Esophagus squamous epithelium (tissue), 5 donors: ENCODE measurements at regions not wholly inside any gene's neighbourhood (a gene's known extent, or its start where the extent isn't known, plus 50 kb on each side); places are given as distances from the start of the nearest gene placed in this dataset.

Experiments used
- DNase-seq: peaks from one replicate; lab custom pipeline; 2025; lab: John Stamatoyannopoulos, UW
- H3K27ac ChIP-seq, 4 donors: fragments of 200-600 bp; sonication (generic); one replicate each; pipeline ENCODE4 v1.5.1; 2016 to 2019; ENCODE audit warnings: mild to moderate bottlenecking in 1 of 4
- H3K27me3 ChIP-seq, 4 donors: fragments of 200-600 bp; sonication (generic); 1 replicate in 3 of 4; 2 replicates in 1 of 4; pipeline versions ENCODE4 v1.5.1 to v1.6.0; 2017 to 2021; ENCODE audit warnings: antibody characterized with exemption in 1 of 4
- H3K36me3 ChIP-seq, 3 donors: fragments of 200-600 bp; sonication (generic); one replicate each; pipeline ENCODE4 v1.5.1; 2016 to 2019
- H3K4me1 ChIP-seq, 3 donors: fragments of 200-600 bp; sonication (generic); one replicate each; pipeline ENCODE4 v1.5.1; 2017 to 2019
- H3K4me3 ChIP-seq, 4 donors: fragments of 200-600 bp; sonication (generic); 1 replicate in 3 of 4; 2 replicates in 1 of 4; pipeline ENCODE4 v1.5.1; 2016 to 2019; ENCODE audit warnings: mild to moderate bottlenecking in 2 of 4, moderate library complexity in 1 of 4
- H3K9me3 ChIP-seq, 3 donors: fragments of 200-600 bp; sonication (generic); one replicate each; pipeline ENCODE4 v1.5.1; 2016 to 2019
- CTCF ChIP-seq, 6 experiments: fragments of 450-650 bp in 4 of 6; fragments of 200-600 bp in 2 of 6; sonication (generic) in 2 of 6; IDR thresholded peaks; one replicate each; pipeline ENCODE4 v1.5.1; 2016 to 2019; ENCODE audit warnings: antibody characterized with exemption in 6 of 6, mild to moderate bottlenecking in 4 of 6, moderate library complexity in 4 of 6
- POLR2A ChIP-seq, 4 donors: fragments of 450-650 bp; IDR thresholded peaks; one replicate each; pipeline ENCODE4 v1.6.1; 2017; ENCODE audit warnings: antibody characterized with exemption in 4 of 4, mild to moderate bottlenecking in 4 of 4, moderate library complexity in 3 of 4
- WGBS, 2 donors: methylation state at CpG; one replicate each; pipeline ENCODE4 v1.1.5; 2018; 5-methylcytosine and 5-hydroxymethylcytosine counted together
- intact Hi-C: fragments of 100-400 bp; cut with DNase I; formaldehyde crosslinking; loops from one replicate; pipeline ENCODE4 v1.15.0; 2022
- donor health status: DM: yes; HTN: yes; CAD: no.

DNA sequence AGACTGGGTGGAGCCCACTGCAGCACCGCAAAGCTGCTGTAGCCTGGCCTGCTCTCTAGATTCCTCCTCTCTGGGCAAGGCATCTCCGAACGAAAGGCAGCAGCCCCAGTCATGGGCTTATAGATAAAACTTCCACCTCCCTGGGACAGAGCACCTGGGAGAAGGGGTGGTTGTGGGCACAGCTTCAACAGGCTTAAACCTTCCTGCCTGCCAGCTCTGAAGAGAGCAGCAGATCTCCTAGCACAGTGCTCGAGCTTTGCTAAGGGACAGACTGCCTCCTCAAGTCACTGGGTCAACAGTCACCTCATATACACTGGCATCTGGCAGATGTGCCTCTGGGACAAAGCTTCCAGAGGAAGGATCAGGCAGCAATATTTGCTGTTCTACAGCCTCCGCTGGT lies 117.3 kb downstream of the EHF start:
- DNase-seq = no peak
- 100% methylated on average over 1 to 2 of the region's 5 CpGs for WGBS, 2 donors
- Histone ChIP-seq H3K4me3 (no peak overlapping the region), H3K27me3 (no peaks in the 10 kb centered on the region), H3K36me3 (no peaks in the 10 kb centered on the region), H3K9me3 (peaks cover 0 to 7% (median 6%) of the 10 kb centered on the region in 3 donors), H3K27ac (no peak overlapping the region), H3K4me1 (no peaks in the 10 kb centered on the region)
- no peak for TF ChIP-seq POLR2A (IDR thresholded peaks at IDR 0.05)
- no peak for TF ChIP-seq CTCF (IDR thresholded peaks at IDR 0.05)
- intact Hi-C loops = no loop called here

DNA sequence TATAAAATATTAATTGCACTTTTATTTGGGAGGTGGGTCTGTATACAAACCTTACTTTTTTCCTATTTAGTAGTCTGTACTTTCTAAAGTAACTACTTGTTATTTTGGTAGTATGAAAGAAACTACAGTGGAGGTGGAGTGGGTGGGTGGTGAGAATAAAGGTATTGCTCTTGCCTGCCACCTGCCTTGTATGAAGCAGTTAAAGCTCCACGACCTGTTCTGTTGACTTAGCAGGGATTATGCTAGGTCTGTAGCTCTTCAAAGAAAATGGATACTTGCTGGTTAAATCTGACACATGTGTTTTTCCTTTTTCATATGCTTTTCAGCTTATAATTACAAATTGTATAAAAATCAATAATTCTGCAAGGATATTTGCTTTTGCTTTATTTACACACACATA lies 111.9 kb downstream of the EHF start:
- H3K27me3 ChIP-seq = no peaks in the 10 kb centered on the region
- no peaks in the 10 kb centered on the region for H3K36me3 ChIP-seq
- intact Hi-C loops = no loop called here
- peaks cover 0 to under 1% (median 0%) of the 10 kb centered on the region in 3 donors for H3K9me3 ChIP-seq
- WGBS, 2 donors = 31 to 33% methylated on average over 1 of the region's 1 CpG
- TF ChIP-seq CTCF (IDR thresholded peaks at IDR 0.05) (no peak), POLR2A (IDR thresholded peaks at IDR 0.05) (no peak)
- H3K4me1 ChIP-seq = peaks cover 0 to 16% (median 0%) of the 10 kb centered on the region in 3 donors
- no peak for DNase-seq
- no peak overlapping the region for H3K4me3 ChIP-seq
- no peak overlapping the region for H3K27ac ChIP-seq

DNA sequence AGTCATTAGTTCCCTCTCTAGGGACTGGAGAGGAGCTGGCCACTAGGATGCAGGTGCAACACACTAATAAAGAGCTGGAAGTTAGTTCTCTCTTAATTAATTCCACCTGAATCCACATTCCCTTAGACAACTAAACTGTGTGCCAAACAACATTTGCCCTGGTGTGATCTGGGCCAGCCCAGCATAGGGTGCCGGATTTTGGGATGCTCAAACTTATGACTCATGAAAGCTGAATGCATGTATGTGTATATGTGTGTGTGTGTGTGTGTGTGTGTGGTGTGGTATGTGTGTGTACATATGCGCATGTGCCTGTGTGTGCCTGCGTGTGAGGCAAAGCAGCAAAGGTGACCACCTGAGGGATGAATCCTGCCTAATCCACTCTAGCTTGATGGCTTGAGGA lies 110.7 kb downstream of the EHF start:
- WGBS, 2 donors = 80 to 87% methylated on average over 3 of the region's 3 CpGs
- no peaks in the 10 kb centered on the region for H3K27me3 ChIP-seq
- H3K4me3 ChIP-seq = no peak overlapping the region
- TF ChIP-seq CTCF (IDR thresholded peaks at IDR 0.05) = no peak
- no peak for TF ChIP-seq POLR2A (IDR thresholded peaks at IDR 0.05)
- H3K27ac ChIP-seq = no peak overlapping the region
- H3K4me1 ChIP-seq = peaks cover 0 to 16% (median 0%) of the 10 kb centered on the region in 3 donors
- DNase-seq = no peak
- intact Hi-C loops = no loop called here
- H3K36me3 ChIP-seq = no peaks in the 10 kb centered on the region
- H3K9me3 ChIP-seq = no peaks in the 10 kb centered on the region

DNA sequence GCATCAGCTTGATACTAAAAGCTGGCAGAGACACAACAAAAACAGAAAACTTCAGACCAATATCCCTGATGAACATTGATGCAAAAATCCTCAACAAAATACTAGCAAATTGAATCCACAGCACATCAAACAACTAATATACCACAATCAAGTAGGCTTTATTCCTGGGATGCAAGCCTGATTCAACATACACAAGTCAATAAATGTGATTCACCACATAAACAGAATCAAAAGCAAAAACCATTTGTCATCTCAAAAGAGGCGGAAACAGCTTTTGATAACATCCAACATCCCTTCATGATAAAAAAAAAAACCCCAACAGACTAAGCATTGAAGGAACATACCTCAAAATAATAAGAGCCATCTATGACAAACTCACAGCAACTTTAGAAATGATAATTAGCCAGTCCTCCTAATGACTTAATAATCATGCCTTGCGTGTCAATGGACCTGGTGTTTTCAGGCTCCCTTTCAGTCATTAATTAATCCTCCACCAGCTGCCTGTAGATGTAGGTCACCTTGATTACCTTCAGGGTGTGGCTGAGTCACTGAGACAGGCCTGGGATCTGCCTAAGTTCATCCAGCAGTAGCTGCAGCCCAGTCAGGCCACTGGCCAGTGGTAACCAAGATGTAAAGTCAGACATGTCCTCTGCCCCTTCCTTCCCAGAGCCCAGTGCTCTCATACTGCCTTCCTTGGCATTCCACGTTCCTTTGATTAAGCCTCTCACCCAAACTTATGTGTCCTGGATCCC lies 109.8 kb downstream of the EHF start:
- no peaks in the 10 kb centered on the region for H3K9me3 ChIP-seq
- H3K4me3 ChIP-seq = no peak overlapping the region
- H3K36me3 ChIP-seq = no peaks in the 10 kb centered on the region
- H3K27ac ChIP-seq = no peak overlapping the region
- 75 to 94% methylated on average over 3 of the region's 3 CpGs for WGBS, 2 donors
- intact Hi-C loops = no loop called here
- DNase-seq = no peak
- H3K4me1 ChIP-seq = peaks cover 0 to 16% (median 0%) of the 10 kb centered on the region in 3 donors
- no peaks in the 10 kb centered on the region for H3K27me3 ChIP-seq
- TF ChIP-seq POLR2A (IDR thresholded peaks at IDR 0.05) = no peak
- no peak for TF ChIP-seq CTCF (IDR thresholded peaks at IDR 0.05)

DNA sequence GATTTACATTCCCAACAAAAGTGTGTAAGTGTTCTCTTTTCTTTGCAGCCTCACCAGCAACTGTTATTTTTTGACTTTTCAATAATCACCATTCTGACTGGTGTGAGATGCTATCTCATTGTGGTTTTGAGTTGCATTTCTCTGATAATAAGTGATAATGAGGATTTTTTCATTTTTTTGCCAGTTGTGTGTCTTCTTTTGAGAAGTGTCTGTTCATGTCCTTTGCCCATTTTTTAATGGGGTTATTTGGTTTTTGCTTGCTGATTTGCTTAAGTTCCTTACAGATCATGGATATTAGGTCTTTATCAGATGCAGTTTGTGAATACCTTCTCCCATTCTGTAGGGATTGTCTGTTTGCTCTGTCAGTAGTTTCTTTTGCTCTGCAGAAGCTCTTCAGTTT lies 107.7 kb downstream of the EHF start:
- no peak for DNase-seq
- H3K36me3 ChIP-seq = no peaks in the 10 kb centered on the region
- no peaks in the 10 kb centered on the region for H3K9me3 ChIP-seq
- TF ChIP-seq POLR2A (IDR thresholded peaks at IDR 0.05) (no peak), CTCF (IDR thresholded peaks at IDR 0.05) (no peak)
- no peak overlapping the region for H3K27ac ChIP-seq
- no peak overlapping the region for H3K4me3 ChIP-seq
- intact Hi-C loops = no loop called here
- H3K27me3 ChIP-seq = no peaks in the 10 kb centered on the region
- H3K4me1 ChIP-seq = peaks cover 0 to 16% (median 0%) of the 10 kb centered on the region in 3 donors
